ENCODE measurements at regions not wholly inside any gene's neighbourhood (a gene's known extent, or its start where the extent isn't known, plus 50 kb on each side); places are given as distances from the start of the nearest gene placed in this dataset.

GRCh38 chr7:142670511-142670910 is 78.8 kb upstream of the PRSS1 start:
- TF ChIP-seq, protein P1, sequence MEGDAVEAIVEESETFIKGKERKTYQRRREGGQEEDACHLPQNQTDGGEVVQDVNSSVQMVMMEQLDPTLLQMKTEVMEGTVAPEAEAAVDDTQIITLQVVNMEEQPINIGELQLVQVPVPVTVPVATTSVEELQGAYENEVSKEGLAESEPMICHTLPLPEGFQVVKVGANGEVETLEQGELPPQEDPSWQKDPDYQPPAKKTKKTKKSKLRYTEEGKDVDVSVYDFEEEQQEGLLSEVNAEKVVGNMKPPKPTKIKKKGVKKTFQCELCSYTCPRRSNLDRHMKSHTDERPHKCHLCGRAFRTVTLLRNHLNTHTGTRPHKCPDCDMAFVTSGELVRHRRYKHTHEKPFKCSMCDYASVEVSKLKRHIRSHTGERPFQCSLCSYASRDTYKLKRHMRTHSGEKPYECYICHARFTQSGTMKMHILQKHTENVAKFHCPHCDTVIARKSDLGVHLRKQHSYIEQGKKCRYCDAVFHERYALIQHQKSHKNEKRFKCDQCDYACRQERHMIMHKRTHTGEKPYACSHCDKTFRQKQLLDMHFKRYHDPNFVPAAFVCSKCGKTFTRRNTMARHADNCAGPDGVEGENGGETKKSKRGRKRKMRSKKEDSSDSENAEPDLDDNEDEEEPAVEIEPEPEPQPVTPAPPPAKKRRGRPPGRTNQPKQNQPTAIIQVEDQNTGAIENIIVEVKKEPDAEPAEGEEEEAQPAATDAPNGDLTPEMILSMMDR (IDR thresholded peaks at IDR 0.05): no peak
- TF ChIP-seq ZFX (IDR thresholded peaks at IDR 0.05; ENCODE audit: borderline replicate concordance): no peak

Data from 22Rv1 (cell line).